Esophagus muscularis mucosa (tissue), 3 donors: ENCODE measurements at regions not wholly inside any gene's neighbourhood (a gene's known extent, or its start where the extent isn't known, plus 50 kb on each side); places are given as distances from the start of the nearest gene placed in this dataset.

Experiments
- POLR2A ChIP-seq: fragments of 450-650 bp; IDR thresholded peaks from one replicate; pipeline ENCODE4 v1.6.1; 2017; ENCODE audit warnings: antibody characterized with exemption, moderate library complexity, mild to moderate bottlenecking, low read depth
- POLR2AphosphoS5 ChIP-seq, 2 donors: sonication (generic); formaldehyde crosslinking; IDR thresholded peaks; one replicate each; pipeline ENCODE4 v1.6.1; 2017; ENCODE audit warnings: antibody characterized with exemption in 2 of 2
- TF ChIP-seq, protein P1 (sequence below), 3 experiments: fragments of 200-600 bp in 2 of 3; fragments of 450-650 bp in 1 of 3; sonication (generic) in 2 of 3; IDR thresholded peaks; one replicate each; pipeline ENCODE4 v1.5.1; 2017 to 2019; ENCODE audit warnings: antibody characterized with exemption in 3 of 3, mild to moderate bottlenecking in 2 of 3, moderate library complexity in 1 of 3

- TF ChIP-seq POLR2A (no peak), POLR2AphosphoS5 (IDR thresholded peaks at IDR 0.05) (no peak)
- TF ChIP-seq, protein P1, sequence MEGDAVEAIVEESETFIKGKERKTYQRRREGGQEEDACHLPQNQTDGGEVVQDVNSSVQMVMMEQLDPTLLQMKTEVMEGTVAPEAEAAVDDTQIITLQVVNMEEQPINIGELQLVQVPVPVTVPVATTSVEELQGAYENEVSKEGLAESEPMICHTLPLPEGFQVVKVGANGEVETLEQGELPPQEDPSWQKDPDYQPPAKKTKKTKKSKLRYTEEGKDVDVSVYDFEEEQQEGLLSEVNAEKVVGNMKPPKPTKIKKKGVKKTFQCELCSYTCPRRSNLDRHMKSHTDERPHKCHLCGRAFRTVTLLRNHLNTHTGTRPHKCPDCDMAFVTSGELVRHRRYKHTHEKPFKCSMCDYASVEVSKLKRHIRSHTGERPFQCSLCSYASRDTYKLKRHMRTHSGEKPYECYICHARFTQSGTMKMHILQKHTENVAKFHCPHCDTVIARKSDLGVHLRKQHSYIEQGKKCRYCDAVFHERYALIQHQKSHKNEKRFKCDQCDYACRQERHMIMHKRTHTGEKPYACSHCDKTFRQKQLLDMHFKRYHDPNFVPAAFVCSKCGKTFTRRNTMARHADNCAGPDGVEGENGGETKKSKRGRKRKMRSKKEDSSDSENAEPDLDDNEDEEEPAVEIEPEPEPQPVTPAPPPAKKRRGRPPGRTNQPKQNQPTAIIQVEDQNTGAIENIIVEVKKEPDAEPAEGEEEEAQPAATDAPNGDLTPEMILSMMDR (IDR thresholded peaks at IDR 0.05) = no peak
Measured at GRCh38 chr7:156012412-156012811, 200.1 kb upstream of the SHH start.
